ENCODE measurements at regions not wholly inside any gene's neighbourhood (a gene's known extent, or its start where the extent isn't known, plus 50 kb on each side); places are given as distances from the start of the nearest gene placed in this dataset.

DNA sequence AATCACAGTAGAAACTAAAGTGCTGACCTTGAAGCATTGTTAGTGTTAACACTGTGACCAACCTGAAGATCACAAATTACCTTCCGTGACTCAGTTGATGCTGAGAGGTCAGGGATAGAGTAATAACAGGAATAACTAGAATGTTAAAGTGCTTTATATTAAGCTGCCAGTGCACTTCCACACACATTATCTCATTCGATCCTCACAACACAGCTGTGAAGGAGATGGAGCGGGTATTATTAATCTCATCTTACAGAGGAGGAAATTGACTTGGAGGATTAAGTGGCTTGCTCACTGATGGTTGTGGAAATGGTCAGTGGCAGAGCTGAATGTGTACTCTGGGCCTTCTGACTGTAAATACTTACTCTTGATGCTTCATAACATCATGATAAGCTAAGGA, 252.5 kb upstream of the DMRT1 start:
- TF ChIP-seq, protein P1, sequence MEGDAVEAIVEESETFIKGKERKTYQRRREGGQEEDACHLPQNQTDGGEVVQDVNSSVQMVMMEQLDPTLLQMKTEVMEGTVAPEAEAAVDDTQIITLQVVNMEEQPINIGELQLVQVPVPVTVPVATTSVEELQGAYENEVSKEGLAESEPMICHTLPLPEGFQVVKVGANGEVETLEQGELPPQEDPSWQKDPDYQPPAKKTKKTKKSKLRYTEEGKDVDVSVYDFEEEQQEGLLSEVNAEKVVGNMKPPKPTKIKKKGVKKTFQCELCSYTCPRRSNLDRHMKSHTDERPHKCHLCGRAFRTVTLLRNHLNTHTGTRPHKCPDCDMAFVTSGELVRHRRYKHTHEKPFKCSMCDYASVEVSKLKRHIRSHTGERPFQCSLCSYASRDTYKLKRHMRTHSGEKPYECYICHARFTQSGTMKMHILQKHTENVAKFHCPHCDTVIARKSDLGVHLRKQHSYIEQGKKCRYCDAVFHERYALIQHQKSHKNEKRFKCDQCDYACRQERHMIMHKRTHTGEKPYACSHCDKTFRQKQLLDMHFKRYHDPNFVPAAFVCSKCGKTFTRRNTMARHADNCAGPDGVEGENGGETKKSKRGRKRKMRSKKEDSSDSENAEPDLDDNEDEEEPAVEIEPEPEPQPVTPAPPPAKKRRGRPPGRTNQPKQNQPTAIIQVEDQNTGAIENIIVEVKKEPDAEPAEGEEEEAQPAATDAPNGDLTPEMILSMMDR (IDR thresholded peaks at IDR 0.05) = no peak
- no peak for TF ChIP-seq POLR2A (IDR thresholded peaks at IDR 0.05)

Data from lower leg skin (tissue), 3 donors.